ENCODE measurements at regions not wholly inside any gene's neighbourhood (a gene's known extent, or its start where the extent isn't known, plus 50 kb on each side); places are given as distances from the start of the nearest gene placed in this dataset.
"Not testable (repeated sequence)": the region's sequence is repeated elsewhere in the genome, so short reads cannot be mapped to it uniquely, and the experiment has no call there.

DNA sequence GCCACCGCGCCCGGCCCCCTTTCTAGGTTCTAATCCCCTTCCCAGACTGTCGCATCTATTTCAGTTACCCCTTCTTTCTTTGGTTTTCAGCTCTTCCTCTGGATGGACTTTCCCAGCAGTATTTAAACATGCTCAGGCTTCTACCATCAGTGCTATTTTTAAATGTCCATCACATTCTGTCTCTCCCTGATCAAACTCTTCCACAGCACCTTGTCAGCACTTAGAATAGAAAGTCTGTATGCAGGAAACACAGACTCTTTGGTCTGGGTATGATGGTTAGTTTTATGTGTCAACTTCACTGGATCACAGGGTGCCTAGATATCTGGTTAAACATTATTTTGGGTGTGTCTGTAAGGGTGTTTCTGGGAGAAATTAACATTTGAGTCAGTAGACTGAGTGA is 297.8 kb upstream of the ECI2 start:
- Histone ChIP-seq H3K27ac (no peak overlapping the region), H3K36me3 (no peaks in the 10 kb centered on the region), H3K4me1 (no peaks in the 10 kb centered on the region), H3K9me3 (no peaks in the 10 kb centered on the region), H3K4me3 (no peak overlapping the region), H3K27me3 (ENCODE audit: low read depth) (no peaks in the 10 kb centered on the region)
- ATAC-seq (no peak), DNase-seq (no peak)
- intact Hi-C loops (cut with DNase I): no loop called here
- TF ChIP-seq, protein P1, sequence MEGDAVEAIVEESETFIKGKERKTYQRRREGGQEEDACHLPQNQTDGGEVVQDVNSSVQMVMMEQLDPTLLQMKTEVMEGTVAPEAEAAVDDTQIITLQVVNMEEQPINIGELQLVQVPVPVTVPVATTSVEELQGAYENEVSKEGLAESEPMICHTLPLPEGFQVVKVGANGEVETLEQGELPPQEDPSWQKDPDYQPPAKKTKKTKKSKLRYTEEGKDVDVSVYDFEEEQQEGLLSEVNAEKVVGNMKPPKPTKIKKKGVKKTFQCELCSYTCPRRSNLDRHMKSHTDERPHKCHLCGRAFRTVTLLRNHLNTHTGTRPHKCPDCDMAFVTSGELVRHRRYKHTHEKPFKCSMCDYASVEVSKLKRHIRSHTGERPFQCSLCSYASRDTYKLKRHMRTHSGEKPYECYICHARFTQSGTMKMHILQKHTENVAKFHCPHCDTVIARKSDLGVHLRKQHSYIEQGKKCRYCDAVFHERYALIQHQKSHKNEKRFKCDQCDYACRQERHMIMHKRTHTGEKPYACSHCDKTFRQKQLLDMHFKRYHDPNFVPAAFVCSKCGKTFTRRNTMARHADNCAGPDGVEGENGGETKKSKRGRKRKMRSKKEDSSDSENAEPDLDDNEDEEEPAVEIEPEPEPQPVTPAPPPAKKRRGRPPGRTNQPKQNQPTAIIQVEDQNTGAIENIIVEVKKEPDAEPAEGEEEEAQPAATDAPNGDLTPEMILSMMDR (IDR thresholded peaks at IDR 0.05): no peak

DNA sequence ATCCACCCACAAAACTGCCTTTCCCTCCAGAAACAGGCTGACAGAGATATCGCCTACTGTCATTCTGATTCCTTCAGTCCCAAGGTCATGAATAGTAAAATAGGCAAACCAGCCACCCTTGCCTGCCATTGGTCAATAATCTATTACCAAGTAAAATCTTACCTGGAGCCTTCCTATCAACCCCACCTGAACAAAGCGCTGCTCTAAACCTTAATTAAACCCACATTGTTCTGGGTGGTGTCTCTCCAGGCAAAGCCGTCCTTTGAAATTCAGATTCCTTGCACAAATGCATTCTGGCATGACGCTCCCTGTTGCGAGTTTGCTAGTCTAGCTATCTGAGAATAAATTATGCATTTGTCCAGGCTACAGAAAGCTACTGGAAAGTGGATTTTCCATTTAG is 291.6 kb upstream of the ECI2 start:
- no peak for DNase-seq
- no peaks in the 10 kb centered on the region for H3K9me3 ChIP-seq
- no peaks in the 10 kb centered on the region for H3K4me1 ChIP-seq
- intact Hi-C loops (cut with DNase I): no loop called here
- TF ChIP-seq, protein P1 (IDR thresholded peaks at IDR 0.05): no peak
- no peak for ATAC-seq
- no peak overlapping the region for H3K27ac ChIP-seq
- H3K27me3 ChIP-seq (ENCODE audit: low read depth): no peaks in the 10 kb centered on the region
- no peak overlapping the region for H3K4me3 ChIP-seq
- H3K36me3 ChIP-seq: no peaks in the 10 kb centered on the region

DNA sequence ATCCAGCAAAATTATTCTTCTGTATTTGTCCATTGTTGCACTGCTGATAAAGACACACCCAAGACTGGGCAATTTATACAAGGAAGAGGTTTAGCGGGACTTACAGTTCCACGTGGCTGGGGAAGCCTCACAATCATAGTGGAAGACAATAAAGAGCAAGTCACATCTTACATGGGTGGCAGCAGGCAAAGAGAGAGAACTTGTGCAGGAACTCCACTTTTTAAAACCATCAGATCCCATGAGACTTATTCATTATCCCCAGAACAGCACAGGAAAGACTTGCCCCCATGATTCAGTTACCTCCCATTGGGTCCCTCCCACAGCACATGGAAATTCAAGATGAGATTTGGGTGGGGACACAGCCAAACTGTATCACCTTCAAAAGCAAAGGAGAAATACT is 286.5 kb upstream of the ECI2 start:
- no peak overlapping the region for H3K27ac ChIP-seq
- no peak for DNase-seq
- no peak overlapping the region for H3K4me3 ChIP-seq
- TF ChIP-seq, protein P1 (IDR thresholded peaks at IDR 0.05): no peak
- intact Hi-C loops (cut with DNase I): no loop called here
- peaks cover 6% of the 10 kb centered on the region for H3K9me3 ChIP-seq
- H3K27me3 ChIP-seq (ENCODE audit: low read depth): no peaks in the 10 kb centered on the region
- ATAC-seq: no peak
- no peaks in the 10 kb centered on the region for H3K4me1 ChIP-seq
- no peaks in the 10 kb centered on the region for H3K36me3 ChIP-seq

DNA sequence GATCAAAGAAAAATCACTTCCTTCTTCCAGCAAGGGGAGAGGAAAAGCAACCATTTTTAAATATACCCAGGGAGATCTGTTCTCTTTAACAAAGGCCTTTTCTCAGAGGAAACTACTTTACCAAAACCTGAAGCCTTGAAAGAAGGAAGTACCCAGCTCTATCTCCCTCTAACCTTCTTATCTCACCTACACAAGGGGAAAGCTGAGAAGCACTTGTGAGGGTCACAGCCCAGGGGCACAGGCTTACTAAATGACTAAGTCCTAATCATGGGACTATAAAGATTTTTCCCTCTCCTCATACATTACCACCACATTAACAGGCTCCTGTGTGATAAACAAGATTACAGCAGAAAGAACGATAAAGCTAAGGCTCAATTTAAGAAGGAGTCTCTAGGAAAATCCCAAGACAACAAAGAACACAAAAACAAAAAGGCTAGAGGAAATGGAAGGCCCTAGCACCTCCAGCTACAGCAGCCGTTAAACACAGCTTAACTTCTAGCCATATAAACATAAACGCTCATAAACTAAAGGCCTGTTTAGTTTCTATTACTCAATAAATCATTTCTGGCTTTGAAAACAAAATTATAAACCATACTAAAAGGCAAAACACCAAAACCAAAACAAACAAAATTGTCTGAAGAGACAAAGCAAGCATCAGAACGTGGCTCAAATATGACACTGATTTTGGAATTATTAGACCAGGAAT is 284.9 kb upstream of the ECI2 start:
- Histone ChIP-seq H3K27me3 (ENCODE audit: low read depth) (no peaks in the 10 kb centered on the region), H3K4me1 (no peaks in the 10 kb centered on the region), H3K9me3 (peaks cover 6% of the 10 kb centered on the region), H3K36me3 (no peaks in the 10 kb centered on the region), H3K4me3 (no peak overlapping the region), H3K27ac (no peak overlapping the region)
- no peak for ATAC-seq
- intact Hi-C loops (cut with DNase I): no loop called here
- TF ChIP-seq, protein P1 (IDR thresholded peaks at IDR 0.05): no peak
- no peak for DNase-seq

DNA sequence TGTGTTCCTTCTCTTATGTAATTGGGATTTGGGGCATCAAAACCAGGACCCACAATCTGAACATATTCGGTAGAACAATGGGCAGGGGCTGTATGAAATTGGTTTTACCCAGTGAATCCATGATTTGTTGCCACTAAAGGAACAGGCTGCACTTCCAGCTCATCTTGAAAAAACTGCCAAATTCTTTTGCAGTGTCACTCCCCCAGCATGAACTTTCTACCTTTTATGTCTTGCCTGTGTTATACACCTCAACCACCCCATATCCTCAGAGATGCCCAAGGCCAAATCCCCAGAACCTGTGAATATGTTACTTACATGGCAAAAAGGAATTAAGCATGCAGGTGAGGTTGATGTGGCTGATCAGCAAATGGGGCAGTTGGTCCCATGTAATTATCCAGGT is 280.2 kb upstream of the ECI2 start:
- peaks cover 6% of the 10 kb centered on the region for H3K9me3 ChIP-seq
- no peak overlapping the region for H3K4me3 ChIP-seq
- H3K4me1 ChIP-seq: no peaks in the 10 kb centered on the region
- no peaks in the 10 kb centered on the region for H3K36me3 ChIP-seq
- TF ChIP-seq, protein P1 (IDR thresholded peaks at IDR 0.05): no peak
- no peak overlapping the region for H3K27ac ChIP-seq
- intact Hi-C loops (cut with DNase I): no loop called here
- no peak for DNase-seq
- H3K27me3 ChIP-seq (ENCODE audit: low read depth): no peaks in the 10 kb centered on the region
- no peak for ATAC-seq

DNA sequence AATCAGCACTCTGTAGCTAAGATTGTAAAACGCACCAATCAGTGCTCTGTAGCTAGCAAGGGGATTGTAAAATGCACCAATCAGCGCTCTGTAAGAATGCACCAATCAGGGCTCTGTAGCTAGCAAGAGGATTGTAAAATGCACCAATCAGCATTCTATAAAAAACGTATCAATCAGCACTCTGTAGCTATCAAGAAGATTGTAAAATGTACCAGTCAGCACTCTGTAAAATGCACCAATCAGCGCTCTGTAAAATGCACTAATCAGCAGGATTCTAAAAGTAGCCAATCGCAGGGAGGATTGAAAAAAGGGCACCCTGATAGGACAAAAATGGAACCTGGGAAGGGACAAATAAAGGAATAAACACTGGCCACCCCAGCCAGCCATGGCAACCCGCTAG is 278.7 kb upstream of the ECI2 start:
- H3K27me3 ChIP-seq (ENCODE audit: low read depth); DNase-seq; H3K27ac ChIP-seq; H3K9me3 ChIP-seq; ATAC-seq; H3K4me1 ChIP-seq; H3K4me3 ChIP-seq; H3K36me3 ChIP-seq; intact Hi-C loops (cut with DNase I): not testable (repeated sequence)
